GM12878 (cell line): ENCODE measurements at regions not wholly inside any gene's neighbourhood (a gene's known extent, or its start where the extent isn't known, plus 50 kb on each side); places are given as distances from the start of the nearest gene placed in this dataset.

Source experiments
- ATAC-seq: fragments of 200-7000 bp; cut with Tn5 transposase; 3 replicates; pipeline ENCODE4 v1.9.1; 2020; ENCODE audit warnings: mild to moderate bottlenecking, moderate library complexity
- BruUV-seq: library from RNA; stranded (reverse); fragments of 400-500 nt; replicated peaks from 2 replicates; lab custom pipeline; 2021; lab: Mats Ljungman, UMichigan
- CTCF ChIA-PET: fragments of 300-600 bp; sonication (Branson Sonifier 250); formaldehyde crosslinking; extraction: SDS; loops from one replicate; lab custom pipeline; 2021; ENCODE audit warnings: inconsistent platforms; lab: Yijun Ruan, JAX
- POLR2A ChIA-PET: fragments of 350-600 bp; formaldehyde crosslinking; extraction: SDS; loops from one replicate; lab custom pipeline; 2021; ENCODE audit warnings: inconsistent platforms; lab: Charles Lee
- RAD21 ChIA-PET: fragments of 300-600 bp; sonication (Branson Sonifier 250); formaldehyde crosslinking; loops from one replicate; lab custom pipeline; 2023; ENCODE audit warnings: antibody characterized with exemption; ENCODE audit not compliant: unreplicated experiment; lab: Charles Lee
- SMC1A ChIA-PET: fragments of 300-600 bp; sonication (Branson Sonifier 250); formaldehyde crosslinking; loops from one replicate; lab custom pipeline; 2023; ENCODE audit not compliant: unreplicated experiment, uncharacterized antibody; lab: Charles Lee
- DNase-seq: peaks from one replicate; pipeline ENCODE4 v3.0.0-alpha.2; 2011; ENCODE audit warnings: low read depth, low spot score
- FAIRE-seq: peaks from 3 replicates; lab custom pipeline; 2011; peaks lifted over from hg19 to GRCh38; lab: Jason Lieb, UNC
- H2AFZ ChIP-seq: 2 replicates; pipeline ENCODE4 v1.6.0; 2011; ENCODE audit warnings: low read depth, low read length, control low read depth; ENCODE audit not compliant: control insufficient read depth
- H3K27ac ChIP-seq: 2 replicates; pipeline ENCODE4 v1.5.1; 2011; ENCODE audit warnings: control low read depth; ENCODE audit not compliant: control insufficient read depth, insufficient read depth
- H3K27me3 ChIP-seq, 2 experiments: replicated peaks in 1 of 2; 2 replicates each; pipeline versions ENCODE4 v1.6.0 to v1.6.1; 2011; ENCODE audit warnings: low read length in 1 of 2; ENCODE audit not compliant: control insufficient read depth in 2 of 2, insufficient read depth in 2 of 2
- H3K36me3 ChIP-seq, 2 experiments: 2 replicates each; pipeline ENCODE4 v1.5.1; 2011; ENCODE audit warnings: low read length in 1 of 2; ENCODE audit not compliant: control insufficient read depth in 2 of 2, insufficient read depth in 2 of 2
- H3K4me1 ChIP-seq: 2 replicates; pipeline ENCODE4 v1.6.1; 2011; ENCODE audit warnings: mild to moderate bottlenecking, low read length, moderate library complexity, mixed read lengths; ENCODE audit not compliant: control insufficient read depth, insufficient read depth
- H3K4me2 ChIP-seq: 2 replicates; pipeline ENCODE4 v1.6.0; 2011; ENCODE audit warnings: control low read depth; ENCODE audit not compliant: control insufficient read depth, insufficient read depth
- H3K4me3 ChIP-seq: fragments of 200-600 bp; sonication (generic); 2 replicates; pipeline ENCODE4 v1.5.1; 2016
- H3K79me2 ChIP-seq: 2 replicates; pipeline ENCODE4 v1.6.0; 2011; ENCODE audit warnings: low read length; ENCODE audit not compliant: control insufficient read depth, insufficient read depth
- H3K9ac ChIP-seq: 2 replicates; pipeline ENCODE4 v1.8.0; 2011; ENCODE audit warnings: low read length, control low read depth, mixed read lengths; ENCODE audit not compliant: control insufficient read depth, insufficient read depth
- H3K9me3 ChIP-seq: replicated peaks from 3 replicates; pipeline ENCODE4 v1.5.1; 2011; ENCODE audit warnings: mild to moderate bottlenecking, low read length; ENCODE audit not compliant: control insufficient read depth, insufficient read depth
- H4K20me1 ChIP-seq: 2 replicates; pipeline ENCODE4 v1.6.0; 2011; ENCODE audit not compliant: control insufficient read depth, insufficient read depth
- ASH2L ChIP-seq: fragments of 300-600, 200-600 bp; sonication (generic); IDR thresholded peaks from 2 replicates; pipeline ENCODE4 v1.6.1; 2017; ENCODE audit warnings: low read depth, mild to moderate bottlenecking, borderline replicate concordance
- ATF7 ChIP-seq: fragments of 450-650 bp; IDR thresholded peaks from 2 replicates; pipeline ENCODE4 v1.6.1; 2016; ENCODE audit warnings: low read depth, mild to moderate bottlenecking
- BHLHE40 ChIP-seq, 2 experiments: fragments of 450-650 bp in 1 of 2; IDR thresholded peaks; 2 replicates each; pipeline ENCODE4 v1.6.1; 2011 to 2017; ENCODE audit warnings: low read depth in 2 of 2, borderline replicate concordance in 1 of 2, improper control_type of control experiment in 1 of 2, low read length in 1 of 2, mild to moderate bottlenecking in 1 of 2
- CBX3 ChIP-seq: fragments of 200-600 bp; sonication (generic); IDR thresholded peaks from 2 replicates; pipeline ENCODE4 v1.6.1; 2016; ENCODE audit warnings: low read depth, borderline replicate concordance
- CHD4 ChIP-seq: fragments of 200-600 bp; sonication (generic); IDR thresholded peaks from 2 replicates; pipeline ENCODE4 v1.6.1; 2016; ENCODE audit warnings: mild to moderate bottlenecking
- CTCF ChIP-seq, 3 experiments: IDR thresholded peaks in 2 of 3; conservative IDR thresholded peaks in 1 of 3; 2 replicates each; pipeline ENCODE4 v1.5.1; 2011; ENCODE audit warnings: low read depth in 3 of 3, low read length in 3 of 3, mild to moderate bottlenecking in 3 of 3, control low read depth in 2 of 3, moderate library complexity in 2 of 3, inconsistent platforms in 1 of 3, mixed read lengths in 1 of 3; ENCODE audit not compliant: control insufficient read depth in 2 of 3, insufficient read depth in 1 of 3; ENCODE audit errors: extremely low read depth in 1 of 3
- NFIC ChIP-seq: IDR thresholded peaks from 2 replicates; pipeline ENCODE4 v1.6.1; 2012; ENCODE audit warnings: low read depth, mild to moderate bottlenecking, inconsistent platforms, low read length, moderate library complexity
- NFYA ChIP-seq: IDR thresholded peaks from 2 replicates; pipeline ENCODE4 v1.6.1; 2011; ENCODE audit warnings: low read depth, mild to moderate bottlenecking, low read length, improper control_type of control experiment, borderline replicate concordance
- NR2C1 ChIP-seq: fragments of 450-650 bp; IDR thresholded peaks from 2 replicates; pipeline ENCODE4 v1.6.1; 2017; ENCODE audit warnings: antibody characterized with exemption, mild to moderate bottlenecking, moderate library complexity
- NR2F1 ChIP-seq: fragments of 450-650 bp; conservative IDR thresholded peaks from 2 replicates; pipeline ENCODE4 v1.6.1; 2017; ENCODE audit warnings: mild to moderate bottlenecking
- SIN3A ChIP-seq: IDR thresholded peaks from 2 replicates; pipeline ENCODE4 v1.6.1; 2012; ENCODE audit warnings: low read depth, low read length, improper control_type of control experiment
- STAT3 ChIP-seq: IDR thresholded peaks from 2 replicates; pipeline ENCODE4 v1.6.1; 2011; ENCODE audit warnings: low read depth, low read length, improper control_type of control experiment
- TARDBP ChIP-seq: IDR thresholded peaks from 2 replicates; pipeline ENCODE4 v1.6.1; 2016; ENCODE audit warnings: borderline replicate concordance
- ZBTB40 ChIP-seq: fragments of 450-650 bp; IDR thresholded peaks from 2 replicates; pipeline ENCODE4 v1.6.1; 2016; ENCODE audit warnings: mild to moderate bottlenecking, moderate library complexity, borderline replicate concordance
- ZNF207 ChIP-seq: fragments of 450-650 bp; IDR thresholded peaks from 2 replicates; pipeline ENCODE4 v1.6.1; 2014; ENCODE audit warnings: antibody characterized with exemption, mild to moderate bottlenecking, borderline replicate concordance
- ZNF384 ChIP-seq: IDR thresholded peaks from 2 replicates; pipeline ENCODE4 v1.6.1; 2012; ENCODE audit warnings: low read depth, mild to moderate bottlenecking, low read length, improper control_type of control experiment, borderline replicate concordance
- ZSCAN29 ChIP-seq: fragments of 450-650 bp; IDR thresholded peaks from 2 replicates; pipeline ENCODE4 v1.6.1; 2017; ENCODE audit warnings: mild to moderate bottlenecking, moderate library complexity
- WGBS: methylation state at CpG from one replicate; pipeline ENCODE4 v1.1.6; 2016; ENCODE audit warnings: low lambda C conversion rate; ENCODE audit not compliant: insufficient replicate concordance, insufficient coverage; ENCODE audit errors: missing lambda C conversion rate; 5-methylcytosine and 5-hydroxymethylcytosine counted together
- in situ Hi-C: fragments of 300-500 bp; cut with MboI; formaldehyde crosslinking; loops from 9 replicates; pipeline ENCODE4 v1.14.3; 2018; ENCODE audit warnings: mixed read lengths
- intact Hi-C: fragments of 100-400 bp; cut with micrococcal nuclease; formaldehyde crosslinking; loops from one replicate; pipeline ENCODE4 v1.14.2; 2022; ENCODE audit not compliant: unreplicated experiment
- TF ChIP-seq, protein P1 (sequence below): IDR thresholded peaks from 2 replicates; pipeline ENCODE4 v1.6.1; 2012; ENCODE audit warnings: low read depth, low read length, improper control_type of control experiment

GRCh38 chr4:30005995-30006394 is 714.2 kb upstream of the PCDH7 start:
- ChIA-PET SMC1A (no interaction called here), POLR2A (no interaction called here), CTCF (no interaction called here), RAD21 (no interaction called here)
- Histone ChIP-seq H3K36me3 (no peaks in the 10 kb centered on the region), H3K4me2 (no peak overlapping the region), H2AFZ (no peak overlapping the region), H3K27ac (no peak overlapping the region), H3K27me3 (no peaks in the 10 kb centered on the region), H3K79me2 (no peaks in the 10 kb centered on the region), H3K9me3 (no peaks in the 10 kb centered on the region; the same call in 2 of the 3 replicates), H3K9ac (no peak overlapping the region), H3K4me3 (no peak overlapping the region), H4K20me1 (no peaks in the 10 kb centered on the region), H3K4me1 (no peaks in the 10 kb centered on the region)
- ATAC-seq (peak; percentile 58), DNase-seq (no peak), FAIRE-seq (no peak)
- in situ Hi-C loops (no loop called here), intact Hi-C loops (no loop called here)
- WGBS = 0% methylated on average over 4 of the region's 4 CpGs
- no peak for TF ChIP-seq ATF7
- TF ChIP-seq, protein P1, sequence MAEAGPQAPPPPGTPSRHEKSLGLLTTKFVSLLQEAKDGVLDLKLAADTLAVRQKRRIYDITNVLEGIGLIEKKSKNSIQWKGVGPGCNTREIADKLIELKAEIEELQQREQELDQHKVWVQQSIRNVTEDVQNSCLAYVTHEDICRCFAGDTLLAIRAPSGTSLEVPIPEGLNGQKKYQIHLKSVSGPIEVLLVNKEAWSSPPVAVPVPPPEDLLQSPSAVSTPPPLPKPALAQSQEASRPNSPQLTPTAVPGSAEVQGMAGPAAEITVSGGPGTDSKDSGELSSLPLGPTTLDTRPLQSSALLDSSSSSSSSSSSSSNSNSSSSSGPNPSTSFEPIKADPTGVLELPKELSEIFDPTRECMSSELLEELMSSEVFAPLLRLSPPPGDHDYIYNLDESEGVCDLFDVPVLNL = no peak
- TF ChIP-seq STAT3 = no peak
- TF ChIP-seq NR2F1 = peak; percentile 76
- no peak for TF ChIP-seq SIN3A
- no peak for TF ChIP-seq CHD4
- TF ChIP-seq ZBTB40 = peak; percentile 69
- TF ChIP-seq NR2C1 = no peak
- TF ChIP-seq ZNF207 = no peak
- no peak for TF ChIP-seq ZSCAN29
- no peak for TF ChIP-seq TARDBP
- no peak for TF ChIP-seq NFIC
- no peak for TF ChIP-seq BHLHE40 (IDR thresholded peaks at IDR 0.05; ENCODE audit: borderline replicate concordance in 1 of 2, low read depth in 2 of 2, low read length in 1 of 2)
- no peak for TF ChIP-seq NFYA
- no peak for TF ChIP-seq CBX3
- TF ChIP-seq ZNF384 = peak; percentile 41; the same call in 1 of the 2 replicates
- no peak for TF ChIP-seq CTCF (IDR thresholded peaks at IDR 0.05 in 2 of 3, conservative IDR thresholded peaks at IDR 0.05 in 1 of 3; ENCODE audit: control insufficient read depth in 2 of 3, extremely low read depth in 1 of 3, insufficient read depth in 1 of 3, low read depth in 3 of 3, low read length in 3 of 3)
- no peak for TF ChIP-seq ASH2L
- BruUV-seq = no TSS peak
